ENCODE measurements at regions not wholly inside any gene's neighbourhood (a gene's known extent, or its start where the extent isn't known, plus 50 kb on each side); places are given as distances from the start of the nearest gene placed in this dataset.
"Not testable (repeated sequence)": the region's sequence is repeated elsewhere in the genome, so short reads cannot be mapped to it uniquely, and the experiment has no call there.

DNA sequence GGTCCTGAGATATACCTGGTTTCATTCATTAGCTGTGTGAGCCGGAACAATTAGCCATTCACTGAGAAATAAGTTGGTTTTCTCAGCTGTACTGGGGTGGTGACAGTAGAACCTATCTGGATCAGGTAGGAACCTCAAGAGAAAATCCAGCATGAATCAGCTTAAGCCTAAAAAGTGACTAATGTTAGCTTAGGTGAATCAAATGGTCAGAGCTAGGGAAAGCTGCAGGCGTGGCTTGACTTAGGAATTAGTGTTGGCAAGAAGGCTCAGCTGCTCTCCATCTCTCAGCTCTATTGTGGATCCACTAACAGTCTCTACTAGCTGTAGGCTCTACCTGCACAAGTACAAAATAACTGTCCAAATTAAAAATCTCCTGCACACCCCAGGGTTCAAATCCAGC lies 1025.5 kb downstream of the RAB28 start:
- Histone ChIP-seq H3K4me1 (ENCODE audit: control insufficient read depth, insufficient read depth, low read length) (no peaks in the 10 kb centered on the region), H3K27ac (ENCODE audit: low read length) (no peak overlapping the region), H3K4me3 (ENCODE audit: low read length) (no peak overlapping the region), H3K36me3 (ENCODE audit: control insufficient read depth, insufficient read depth, low read length) (no peaks in the 10 kb centered on the region), H3K27me3 (ENCODE audit: control insufficient read depth, insufficient read depth, low read length) (no peaks in the 10 kb centered on the region), H3K9me3 (ENCODE audit: control insufficient read depth, low read depth, low read length) (no peaks in the 10 kb centered on the region)
- no peak for DNase-seq
- no CpG with 5 or more reads among the region's 2 CpGs for WGBS (ENCODE audit: insufficient coverage, low lambda C conversion rate)

DNA sequence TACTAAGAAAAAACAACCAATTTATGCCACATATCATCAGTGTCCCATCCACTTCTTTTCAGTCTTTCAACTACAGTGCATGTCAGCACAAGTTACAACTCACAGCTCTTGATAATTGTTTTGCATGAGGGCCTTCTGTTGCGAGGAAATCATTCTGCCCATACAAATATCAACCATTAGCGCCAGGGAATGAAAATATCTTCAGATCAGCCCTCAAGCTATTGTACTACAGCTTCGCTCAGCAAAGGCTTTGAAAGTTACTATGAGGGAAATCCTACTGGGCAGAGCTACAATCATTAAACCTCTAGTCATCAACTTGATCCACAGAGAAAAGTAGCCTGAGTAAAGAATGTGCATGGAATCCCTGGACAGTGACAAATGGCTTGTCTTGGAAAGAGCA lies 1023.6 kb upstream of the HS3ST1 start:
- 100% methylated on average over 2 of the region's 3 CpGs for WGBS (ENCODE audit: insufficient coverage, low lambda C conversion rate)
- H3K27ac ChIP-seq (ENCODE audit: low read length): no peak overlapping the region
- no peaks in the 10 kb centered on the region for H3K36me3 ChIP-seq (ENCODE audit: control insufficient read depth, insufficient read depth, low read length)
- H3K4me1 ChIP-seq (ENCODE audit: control insufficient read depth, insufficient read depth, low read length): no peaks in the 10 kb centered on the region
- DNase-seq: no peak
- H3K4me3 ChIP-seq (ENCODE audit: low read length): no peak overlapping the region
- H3K27me3 ChIP-seq (ENCODE audit: control insufficient read depth, insufficient read depth, low read length): no peaks in the 10 kb centered on the region
- H3K9me3 ChIP-seq (ENCODE audit: control insufficient read depth, low read depth, low read length): peaks cover 7% of the 10 kb centered on the region

DNA sequence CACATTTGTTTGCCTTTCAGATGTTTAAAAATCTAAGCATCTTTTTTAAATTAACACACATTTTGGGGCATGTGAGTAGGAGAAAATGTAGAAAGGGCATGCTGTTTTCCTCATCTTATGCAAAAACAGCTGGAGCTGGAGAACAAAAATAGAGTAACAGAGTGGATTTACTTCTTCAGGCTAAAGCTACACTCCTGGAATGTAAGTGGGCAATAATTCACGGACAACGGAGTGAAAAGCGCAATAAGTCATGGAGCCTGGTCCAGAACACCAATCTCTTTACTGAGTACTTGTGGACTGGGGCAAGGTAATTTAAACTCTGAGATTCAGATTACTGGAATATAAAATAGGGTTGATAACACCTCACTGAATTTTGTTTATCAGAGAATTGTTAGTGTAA lies 1018.8 kb upstream of the HS3ST1 start:
- DNase-seq: no peak
- Histone ChIP-seq H3K27ac (ENCODE audit: low read length) (no peak overlapping the region), H3K27me3 (ENCODE audit: control insufficient read depth, insufficient read depth, low read length) (no peaks in the 10 kb centered on the region), H3K36me3 (ENCODE audit: control insufficient read depth, insufficient read depth, low read length) (no peaks in the 10 kb centered on the region), H3K9me3 (ENCODE audit: control insufficient read depth, low read depth, low read length) (peaks cover 7% of the 10 kb centered on the region), H3K4me3 (ENCODE audit: low read length) (no peak overlapping the region), H3K4me1 (ENCODE audit: control insufficient read depth, insufficient read depth, low read length) (no peaks in the 10 kb centered on the region)
- no CpG with 5 or more reads among the region's 3 CpGs for WGBS (ENCODE audit: insufficient coverage, low lambda C conversion rate)

DNA sequence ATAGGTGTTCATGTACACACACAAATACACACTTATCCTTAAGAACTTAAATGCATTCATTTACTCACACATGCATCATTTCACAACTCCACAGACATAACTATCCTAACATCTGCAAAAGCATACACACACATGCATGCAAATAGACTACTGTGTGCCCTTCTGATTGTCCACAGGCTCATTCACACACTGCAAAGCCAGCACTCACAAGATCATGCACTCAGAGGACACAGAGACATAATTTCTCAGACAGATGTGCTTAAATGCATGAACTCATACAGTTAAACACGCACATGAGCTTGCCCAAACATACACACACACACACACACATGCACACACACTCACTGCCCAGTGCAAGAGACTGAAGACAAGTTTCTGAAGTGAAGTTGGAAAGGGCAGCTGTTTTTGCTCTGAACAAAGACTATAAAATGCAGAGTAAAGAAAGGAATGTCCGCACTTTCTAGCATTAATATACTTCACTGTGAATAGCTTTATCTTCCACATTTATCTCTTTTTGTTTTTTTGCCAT lies 1018.0 kb upstream of the HS3ST1 start:
- H3K9me3 ChIP-seq (ENCODE audit: control insufficient read depth, low read depth, low read length): peaks cover 7% of the 10 kb centered on the region
- no peak overlapping the region for H3K4me3 ChIP-seq (ENCODE audit: low read length)
- no peaks in the 10 kb centered on the region for H3K36me3 ChIP-seq (ENCODE audit: control insufficient read depth, insufficient read depth, low read length)
- H3K27ac ChIP-seq (ENCODE audit: low read length): no peak overlapping the region
- WGBS (ENCODE audit: insufficient coverage, low lambda C conversion rate): 75% methylated on average over 1 of the region's 2 CpGs
- no peak for DNase-seq
- no peaks in the 10 kb centered on the region for H3K4me1 ChIP-seq (ENCODE audit: control insufficient read depth, insufficient read depth, low read length)
- H3K27me3 ChIP-seq (ENCODE audit: control insufficient read depth, insufficient read depth, low read length): no peaks in the 10 kb centered on the region

DNA sequence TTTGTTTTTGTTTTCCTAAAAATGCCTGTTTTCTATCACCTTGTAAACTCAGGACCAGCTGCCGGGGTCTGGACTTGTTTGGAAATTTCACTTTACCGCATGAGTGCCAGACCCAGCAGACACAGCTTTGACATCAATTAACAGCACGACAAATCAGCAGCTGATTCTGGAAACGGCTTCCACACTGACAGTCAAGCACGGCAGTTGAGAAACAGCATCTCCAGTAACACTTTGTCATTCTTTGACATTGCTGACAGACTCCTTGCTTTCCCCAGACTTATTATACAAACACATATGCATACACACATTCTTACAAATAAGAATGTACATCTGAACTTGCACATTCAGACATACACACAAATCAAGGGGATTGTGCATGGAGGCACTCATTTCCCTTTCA lies 1017.6 kb upstream of the HS3ST1 start:
- DNase-seq: no peak
- H3K4me3 ChIP-seq (ENCODE audit: low read length): no peak overlapping the region
- H3K4me1 ChIP-seq (ENCODE audit: control insufficient read depth, insufficient read depth, low read length): no peaks in the 10 kb centered on the region
- peaks cover 2% of the 10 kb centered on the region for H3K9me3 ChIP-seq (ENCODE audit: control insufficient read depth, low read depth, low read length)
- H3K27ac ChIP-seq (ENCODE audit: low read length): no peak overlapping the region
- no peaks in the 10 kb centered on the region for H3K27me3 ChIP-seq (ENCODE audit: control insufficient read depth, insufficient read depth, low read length)
- whole genome bisulfite sequencing (ENCODE audit: insufficient coverage, low lambda C conversion rate): no CpG with 5 or more reads among the region's 5 CpGs
- H3K36me3 ChIP-seq (ENCODE audit: control insufficient read depth, insufficient read depth, low read length): no peaks in the 10 kb centered on the region

DNA sequence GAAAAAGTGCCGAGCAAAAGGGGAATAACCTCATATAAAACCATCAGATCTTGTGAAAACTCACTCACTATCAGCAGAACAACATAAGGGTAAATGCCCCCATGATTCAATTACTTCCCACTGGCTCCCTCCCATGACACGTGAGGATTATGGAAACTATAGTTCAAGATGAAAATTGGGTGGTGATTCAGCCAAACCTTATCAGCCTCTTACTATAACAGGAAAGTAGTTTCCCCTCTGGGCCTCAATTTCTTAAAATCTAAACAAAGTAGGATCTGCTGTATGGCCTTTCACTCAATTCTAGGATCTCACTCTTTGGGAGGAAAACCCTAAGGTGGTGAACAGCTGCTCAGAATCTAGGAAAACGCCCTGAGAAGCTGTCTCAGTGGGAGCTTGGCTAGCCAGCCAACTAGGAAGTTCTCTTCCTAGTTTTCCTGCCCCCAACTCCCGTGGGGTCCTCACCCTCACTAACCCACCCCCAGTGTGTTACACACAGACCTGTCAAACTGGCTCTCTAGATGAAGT lies 1017.1 kb upstream of the HS3ST1 start:
- Histone ChIP-seq H3K27ac (ENCODE audit: low read length) (no peak overlapping the region), H3K4me1 (ENCODE audit: control insufficient read depth, insufficient read depth, low read length) (no peaks in the 10 kb centered on the region), H3K4me3 (ENCODE audit: low read length) (no peak overlapping the region), H3K36me3 (ENCODE audit: control insufficient read depth, insufficient read depth, low read length) (no peaks in the 10 kb centered on the region), H3K9me3 (ENCODE audit: control insufficient read depth, low read depth, low read length) (no peaks in the 10 kb centered on the region), H3K27me3 (ENCODE audit: control insufficient read depth, insufficient read depth, low read length) (no peaks in the 10 kb centered on the region)
- WGBS (ENCODE audit: insufficient coverage, low lambda C conversion rate): no CpG with 5 or more reads among the region's 4 CpGs
- no peak for DNase-seq

DNA sequence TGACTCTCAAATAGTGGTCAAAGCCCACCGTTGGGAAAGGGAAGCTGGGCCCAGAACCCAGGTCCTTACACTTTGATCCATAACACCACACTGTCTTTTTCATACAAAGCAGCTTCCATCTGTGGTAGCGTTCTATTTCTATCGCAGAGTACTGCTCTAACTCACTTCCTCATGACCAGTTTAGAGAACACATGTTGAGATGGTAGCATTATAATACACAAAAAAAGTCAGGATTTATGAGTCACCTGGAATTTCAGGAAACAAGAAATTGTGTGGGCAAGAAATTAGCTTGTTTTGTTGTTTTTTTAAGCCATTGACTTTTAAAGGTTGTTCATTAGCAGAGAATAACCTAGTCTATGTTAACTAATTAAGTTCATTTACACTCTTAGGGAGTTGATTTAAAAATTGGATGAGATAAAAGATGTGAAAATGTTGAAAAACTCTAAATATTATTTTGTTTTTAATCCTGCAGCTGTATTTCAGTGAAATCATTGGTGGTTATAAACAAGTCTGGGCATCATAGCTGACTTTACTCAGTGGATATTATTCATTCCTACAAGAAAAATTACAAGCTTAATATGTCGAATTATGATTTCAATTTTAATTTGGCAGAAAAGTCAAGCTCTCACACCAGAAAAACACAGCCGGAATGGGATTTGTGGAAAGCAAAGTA lies 1011.1 kb upstream of the HS3ST1 start:
- Histone ChIP-seq H3K27me3 (ENCODE audit: control insufficient read depth, insufficient read depth, low read length) (no peaks in the 10 kb centered on the region), H3K4me3 (ENCODE audit: low read length) (no peak overlapping the region), H3K27ac (ENCODE audit: low read length) (no peak overlapping the region), H3K9me3 (ENCODE audit: control insufficient read depth, low read depth, low read length) (no peaks in the 10 kb centered on the region), H3K36me3 (ENCODE audit: control insufficient read depth, insufficient read depth, low read length) (no peaks in the 10 kb centered on the region), H3K4me1 (ENCODE audit: control insufficient read depth, insufficient read depth, low read length) (no peaks in the 10 kb centered on the region)
- DNase-seq: no peak
- 63% methylated on average over 1 of the region's 5 CpGs for WGBS (ENCODE audit: insufficient coverage, low lambda C conversion rate)

DNA sequence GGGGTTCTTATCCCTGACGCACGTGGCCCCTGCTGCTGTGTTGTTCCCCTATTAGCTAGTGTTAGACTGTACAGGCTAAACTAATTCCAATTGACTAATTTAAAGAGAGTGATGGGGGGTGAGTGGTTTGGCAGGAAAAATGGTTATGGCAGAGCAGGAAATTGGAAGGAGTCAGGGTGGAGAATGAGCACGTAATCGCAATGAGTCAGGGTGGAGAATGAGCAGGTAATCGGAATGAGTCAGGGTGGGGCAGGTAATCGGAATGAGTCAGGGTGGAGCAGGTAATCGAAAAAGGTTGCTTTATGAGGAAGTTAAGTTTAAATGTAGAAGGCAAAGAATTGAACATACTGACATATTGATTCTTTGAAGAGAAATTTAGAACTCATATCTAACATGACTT lies 1002.6 kb upstream of the HS3ST1 start:
- 100% methylated on average over 3 of the region's 7 CpGs for WGBS (ENCODE audit: insufficient coverage, low lambda C conversion rate)
- not testable (repeated sequence) for DNase-seq

DNA sequence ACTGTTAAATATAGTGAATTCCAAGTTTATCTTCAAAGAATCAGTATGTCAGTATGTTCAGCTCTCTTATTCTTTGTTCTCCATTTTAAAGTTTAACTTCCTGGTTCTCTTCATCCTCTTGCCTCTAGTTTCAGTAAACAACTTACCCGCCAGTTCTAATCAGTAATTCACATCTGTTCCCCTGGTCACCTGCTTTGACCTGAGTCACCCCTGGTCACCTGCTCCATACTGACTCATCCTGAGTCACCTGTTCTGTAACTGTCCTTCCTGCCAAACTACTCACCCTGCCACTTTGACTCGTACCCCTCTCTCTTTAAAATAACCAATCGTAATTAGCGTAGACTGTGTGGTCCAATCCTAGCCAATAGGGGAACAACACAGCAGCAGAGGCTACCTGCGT lies 992.7 kb upstream of the HS3ST1 start:
- Histone ChIP-seq H3K4me3 (ENCODE audit: low read length) (no peak overlapping the region), H3K36me3 (ENCODE audit: control insufficient read depth, insufficient read depth, low read length) (no peaks in the 10 kb centered on the region), H3K27me3 (ENCODE audit: control insufficient read depth, insufficient read depth, low read length) (no peaks in the 10 kb centered on the region), H3K9me3 (ENCODE audit: control insufficient read depth, low read depth, low read length) (peaks cover 2% of the 10 kb centered on the region), H3K27ac (ENCODE audit: low read length) (no peak overlapping the region), H3K4me1 (ENCODE audit: control insufficient read depth, insufficient read depth, low read length) (no peaks in the 10 kb centered on the region)
- 60% methylated on average over 1 of the region's 5 CpGs for WGBS (ENCODE audit: insufficient coverage, low lambda C conversion rate)
- DNase-seq: no peak

More for the DNA sequence above, 1002.6 kb upstream of the HS3ST1 start:
- not testable (repeated sequence) for H3K9me3 ChIP-seq (ENCODE audit: control insufficient read depth, low read depth, low read length); H3K27ac ChIP-seq (ENCODE audit: low read length); H3K27me3 ChIP-seq (ENCODE audit: control insufficient read depth, insufficient read depth, low read length); H3K4me3 ChIP-seq (ENCODE audit: low read length); H3K36me3 ChIP-seq (ENCODE audit: control insufficient read depth, insufficient read depth, low read length); H3K4me1 ChIP-seq (ENCODE audit: control insufficient read depth, insufficient read depth, low read length)

DNA sequence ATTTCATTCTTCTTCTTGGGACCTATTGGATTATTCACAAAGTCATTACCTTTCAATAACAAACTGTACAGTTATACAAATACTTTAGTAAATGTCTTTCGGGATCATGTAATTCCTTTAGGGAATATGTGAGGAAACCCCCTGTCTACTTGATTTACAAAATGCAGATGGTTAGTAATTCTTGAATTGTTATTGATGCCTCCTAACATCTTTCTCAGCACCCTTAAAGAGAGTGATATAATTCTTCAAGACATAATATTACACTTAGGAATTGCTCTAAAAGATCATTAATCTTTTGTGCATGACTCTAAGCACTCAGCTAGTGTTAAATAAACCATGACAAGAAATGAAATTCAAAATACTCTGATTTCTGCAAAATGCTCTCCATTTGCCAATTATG lies 988.1 kb upstream of the HS3ST1 start:
- Histone ChIP-seq H3K4me1 (ENCODE audit: control insufficient read depth, insufficient read depth, low read length) (no peaks in the 10 kb centered on the region), H3K27me3 (ENCODE audit: control insufficient read depth, insufficient read depth, low read length) (no peaks in the 10 kb centered on the region), H3K9me3 (ENCODE audit: control insufficient read depth, low read depth, low read length) (no peaks in the 10 kb centered on the region), H3K4me3 (ENCODE audit: low read length) (no peak overlapping the region), H3K27ac (ENCODE audit: low read length) (no peak overlapping the region), H3K36me3 (ENCODE audit: control insufficient read depth, insufficient read depth, low read length) (no peaks in the 10 kb centered on the region)
- 83% methylated on average over 1 of the region's 1 CpG for WGBS (ENCODE audit: insufficient coverage, low lambda C conversion rate)
- no peak for DNase-seq
